Neural cell (in vitro differentiated cells): ENCODE measurements at regions not wholly inside any gene's neighbourhood (a gene's known extent, or its start where the extent isn't known, plus 50 kb on each side); places are given as distances from the start of the nearest gene placed in this dataset.

Experiments
- H2AFZ ChIP-seq: fragments of 200-600, 300-800 bp; sonication (generic), shearing (Covaris generic); 2 replicates; pipeline ENCODE4 v1.6.0; 2014; ENCODE audit warnings: low read depth, mild to moderate bottlenecking, antibody characterized with exemption, low read length, moderate library complexity
- H3F3A ChIP-seq: fragments of 200-600 bp; shearing (Covaris generic); 2 replicates; pipeline ENCODE4 v1.6.1; 2016; ENCODE audit warnings: mild to moderate bottlenecking, moderate library complexity, mixed read lengths, antibody characterized with exemption, low read length; ENCODE audit not compliant: insufficient read depth, poor library complexity, severe bottlenecking
- H3K27ac ChIP-seq: fragments of 200-600, 300-800 bp; sonication (generic), shearing (Covaris generic); 2 replicates; pipeline ENCODE4 v1.5.1; 2014; ENCODE audit warnings: mild to moderate bottlenecking, low read length, moderate library complexity
- H3K27me3 ChIP-seq: fragments of 300-800, 200-600 bp; sonication (generic), shearing (Covaris generic); 2 replicates; pipeline ENCODE4 v1.6.0; 2014; ENCODE audit warnings: mild to moderate bottlenecking, low read depth, low read length, moderate library complexity; ENCODE audit not compliant: insufficient read depth
- H3K36me3 ChIP-seq: fragments of 300-800, 200-600 bp; sonication (generic), shearing (Covaris generic); 2 replicates; pipeline ENCODE4 v1.5.1; 2014; ENCODE audit warnings: mild to moderate bottlenecking, antibody characterized with exemption, low read length, moderate library complexity; ENCODE audit not compliant: insufficient read depth
- H3K4me2 ChIP-seq: fragments of 300-800, 200-600 bp; sonication (generic), shearing (Covaris generic); 2 replicates; pipeline ENCODE4 v1.6.0; 2014; ENCODE audit warnings: mild to moderate bottlenecking, low read length
- H3K4me3 ChIP-seq: fragments of 300-800, 200-600 bp; sonication (generic), shearing (Covaris generic); 2 replicates; pipeline ENCODE4 v1.5.1; 2014; ENCODE audit warnings: mild to moderate bottlenecking, low read length, moderate library complexity
- H3K79me2 ChIP-seq: fragments of 200-600 bp; shearing (Covaris generic); replicated peaks from 2 replicates; pipeline ENCODE4 v1.6.0; 2014; ENCODE audit warnings: mild to moderate bottlenecking, low read length, moderate library complexity; ENCODE audit not compliant: insufficient read depth
- H3K9ac ChIP-seq: fragments of 300-800, 200-600 bp; sonication (generic), shearing (Covaris generic); 2 replicates; pipeline ENCODE4 v1.6.1; 2016; ENCODE audit warnings: mild to moderate bottlenecking, low read length, mixed read lengths
- H3K9me2 ChIP-seq: fragments of 200-600 bp; shearing (Covaris generic); 2 replicates; pipeline ENCODE4 v1.6.1; 2016; ENCODE audit warnings: mild to moderate bottlenecking, low read length, mixed read lengths; ENCODE audit not compliant: insufficient read depth
- H3K9me3 ChIP-seq: fragments of 200-600, 300-800 bp; sonication (generic), shearing (Covaris generic); 2 replicates; pipeline ENCODE4 v1.6.1; 2016; ENCODE audit warnings: mild to moderate bottlenecking, mixed run types, low read length, moderate library complexity, mixed read lengths
- H4K20me1 ChIP-seq: fragments of 200-600 bp; shearing (Covaris generic); 2 replicates; pipeline ENCODE4 v1.6.1; 2016; ENCODE audit warnings: mild to moderate bottlenecking, mixed run types; ENCODE audit not compliant: insufficient read depth
- EP300 ChIP-seq: fragments of 450-650 bp; conservative IDR thresholded peaks from 2 replicates; pipeline ENCODE4 v1.6.1; 2014; ENCODE audit warnings: antibody characterized with exemption, mild to moderate bottlenecking, moderate library complexity; ENCODE audit not compliant: poor library complexity, severe bottlenecking
- EZH2 ChIP-seq: fragments of 200-600, 300-800 bp; shearing (Covaris generic), sonication (generic); IDR thresholded peaks from 2 replicates; pipeline ENCODE4 v1.6.1; 2014; ENCODE audit warnings: antibody characterized with exemption, low read length, borderline replicate concordance, mild to moderate bottlenecking; ENCODE audit not compliant: insufficient read depth, poor library complexity, severe bottlenecking
- MXI1 ChIP-seq: fragments of 450-650 bp; conservative IDR thresholded peaks from 2 replicates; pipeline ENCODE4 v1.6.1; 2014; ENCODE audit warnings: antibody characterized with exemption, mild to moderate bottlenecking; ENCODE audit not compliant: poor library complexity, severe bottlenecking
- POLR2AphosphoS5 ChIP-seq: IDR thresholded peaks from 2 replicates; pipeline ENCODE4 v1.6.1; 2012
- RAD21 ChIP-seq: fragments of 450-650 bp; conservative IDR thresholded peaks from 2 replicates; pipeline ENCODE4 v1.6.1; 2014; ENCODE audit warnings: antibody characterized with exemption, mild to moderate bottlenecking, moderate library complexity
- REST ChIP-seq: IDR thresholded peaks from 2 replicates; pipeline ENCODE4 v1.6.1; 2012; ENCODE audit warnings: borderline replicate concordance
- SMC3 ChIP-seq: fragments of 450-650 bp; conservative IDR thresholded peaks from 2 replicates; pipeline ENCODE4 v1.6.1; 2014; ENCODE audit warnings: antibody characterized with exemption, mild to moderate bottlenecking, moderate library complexity; ENCODE audit not compliant: poor library complexity
- TAF1 ChIP-seq: IDR thresholded peaks from 2 replicates; pipeline ENCODE4 v1.6.1; 2012; ENCODE audit warnings: low read depth
- TF ChIP-seq, protein P1 (sequence below): fragments of 450-650 bp; IDR thresholded peaks from 2 replicates; pipeline ENCODE4 v1.5.1; 2014; ENCODE audit warnings: antibody characterized with exemption, mild to moderate bottlenecking, moderate library complexity; ENCODE audit not compliant: poor library complexity, severe bottlenecking

DNA sequence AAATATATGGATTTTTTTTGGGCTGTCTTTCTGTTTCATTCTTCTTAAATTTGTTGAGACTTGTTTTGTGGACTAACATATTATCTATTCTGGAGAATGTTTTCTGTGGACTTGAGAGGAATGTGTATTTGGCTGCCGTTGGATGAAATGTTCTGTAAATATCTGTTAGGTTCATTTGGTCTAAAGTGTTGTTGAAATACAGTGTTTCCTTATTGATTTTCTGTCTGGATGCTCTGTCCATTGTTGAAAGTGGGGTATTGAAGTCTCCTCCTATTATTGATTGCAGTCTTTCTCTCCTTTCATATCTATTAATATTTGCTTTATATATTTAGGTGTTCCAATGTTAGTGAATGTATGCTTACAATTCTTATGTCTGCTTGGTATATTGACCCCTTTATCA lies 431.8 kb downstream of the RAPGEF2 start:
- Histone ChIP-seq H3K27ac (no peak overlapping the region), H3K9me2 (no peaks in the 10 kb centered on the region), H2AFZ (no peak overlapping the region), H3K9me3 (peaks cover 8% of the 10 kb centered on the region), H3K4me2 (no peak overlapping the region), H3F3A (no peaks in the 10 kb centered on the region), H3K36me3 (no peaks in the 10 kb centered on the region), H3K9ac (no peak overlapping the region), H3K27me3 (no peaks in the 10 kb centered on the region), H3K79me2 (no peaks in the 10 kb centered on the region), H4K20me1 (no peaks in the 10 kb centered on the region), H3K4me3 (no peak overlapping the region)
- no peak for TF ChIP-seq EZH2
- TF ChIP-seq TAF1: no peak
- TF ChIP-seq MXI1: no peak
- no peak for TF ChIP-seq SMC3
- no peak for TF ChIP-seq POLR2AphosphoS5
- TF ChIP-seq, protein P1, sequence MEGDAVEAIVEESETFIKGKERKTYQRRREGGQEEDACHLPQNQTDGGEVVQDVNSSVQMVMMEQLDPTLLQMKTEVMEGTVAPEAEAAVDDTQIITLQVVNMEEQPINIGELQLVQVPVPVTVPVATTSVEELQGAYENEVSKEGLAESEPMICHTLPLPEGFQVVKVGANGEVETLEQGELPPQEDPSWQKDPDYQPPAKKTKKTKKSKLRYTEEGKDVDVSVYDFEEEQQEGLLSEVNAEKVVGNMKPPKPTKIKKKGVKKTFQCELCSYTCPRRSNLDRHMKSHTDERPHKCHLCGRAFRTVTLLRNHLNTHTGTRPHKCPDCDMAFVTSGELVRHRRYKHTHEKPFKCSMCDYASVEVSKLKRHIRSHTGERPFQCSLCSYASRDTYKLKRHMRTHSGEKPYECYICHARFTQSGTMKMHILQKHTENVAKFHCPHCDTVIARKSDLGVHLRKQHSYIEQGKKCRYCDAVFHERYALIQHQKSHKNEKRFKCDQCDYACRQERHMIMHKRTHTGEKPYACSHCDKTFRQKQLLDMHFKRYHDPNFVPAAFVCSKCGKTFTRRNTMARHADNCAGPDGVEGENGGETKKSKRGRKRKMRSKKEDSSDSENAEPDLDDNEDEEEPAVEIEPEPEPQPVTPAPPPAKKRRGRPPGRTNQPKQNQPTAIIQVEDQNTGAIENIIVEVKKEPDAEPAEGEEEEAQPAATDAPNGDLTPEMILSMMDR: no peak
- TF ChIP-seq EP300: no peak
- TF ChIP-seq REST: no peak
- TF ChIP-seq RAD21: no peak

DNA sequence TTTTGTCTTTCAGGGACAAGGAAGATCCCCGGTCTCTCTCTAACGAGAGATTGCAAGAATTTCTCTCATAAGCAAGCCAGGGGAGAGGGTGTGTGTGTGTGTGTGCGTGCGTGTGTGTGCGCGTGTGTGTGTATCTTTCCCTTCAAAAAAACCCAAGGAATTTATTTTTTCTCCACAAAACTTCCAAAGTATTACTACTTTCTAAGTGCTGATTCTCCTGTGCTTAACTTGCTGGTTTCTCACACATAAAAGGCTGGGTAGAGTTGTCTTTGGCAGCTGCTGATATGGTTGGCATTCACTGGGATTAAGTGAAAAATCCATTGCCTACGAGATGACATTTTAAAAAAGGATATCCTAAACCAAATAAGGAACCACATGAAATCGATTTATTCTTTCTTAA lies 435.7 kb downstream of the RAPGEF2 start:
- TF ChIP-seq REST (no peak), MXI1 (no peak), POLR2AphosphoS5 (no peak), EP300 (no peak), RAD21 (no peak)
- TF ChIP-seq, protein P1: no peak
- Histone ChIP-seq H3F3A (no peaks in the 10 kb centered on the region), H2AFZ (no peak overlapping the region), H3K9me2 (no peaks in the 10 kb centered on the region), H3K79me2 (no peaks in the 10 kb centered on the region), H3K9me3 (peaks cover 8% of the 10 kb centered on the region), H3K36me3 (no peaks in the 10 kb centered on the region), H3K27ac (no peak overlapping the region), H3K4me3 (no peak overlapping the region), H4K20me1 (no peaks in the 10 kb centered on the region), H3K4me2 (no peak overlapping the region), H3K9ac (no peak overlapping the region), H3K27me3 (no peaks in the 10 kb centered on the region)
